Vagina (tissue), 2 donors: ENCODE measurements at regions not wholly inside any gene's neighbourhood (a gene's known extent, or its start where the extent isn't known, plus 50 kb on each side); places are given as distances from the start of the nearest gene placed in this dataset.

Source experiments
- POLR2A ChIP-seq, 2 donors: fragments of 450-650 bp; IDR thresholded peaks; one replicate each; pipeline ENCODE4 v1.6.1; 2017; ENCODE audit warnings: antibody characterized with exemption in 2 of 2, mild to moderate bottlenecking in 2 of 2, moderate library complexity in 2 of 2
- POLR2AphosphoS5 ChIP-seq, 2 donors: sonication (generic); formaldehyde crosslinking; IDR thresholded peaks; one replicate each; pipeline ENCODE4 v1.9.0; 2017; ENCODE audit warnings: antibody characterized with exemption in 2 of 2, mild to moderate bottlenecking in 2 of 2, low read depth in 1 of 2; ENCODE audit not compliant: insufficient read depth in 1 of 2
- TF ChIP-seq, protein P1 (sequence below), 3 experiments: fragments of 450-650 bp in 2 of 3; fragments of 200-600 bp in 1 of 3; sonication (generic) in 1 of 3; IDR thresholded peaks; one replicate each; pipeline ENCODE4 v1.5.1; 2017 to 2019; ENCODE audit warnings: antibody characterized with exemption in 3 of 3, mild to moderate bottlenecking in 2 of 3, moderate library complexity in 2 of 3

DNA sequence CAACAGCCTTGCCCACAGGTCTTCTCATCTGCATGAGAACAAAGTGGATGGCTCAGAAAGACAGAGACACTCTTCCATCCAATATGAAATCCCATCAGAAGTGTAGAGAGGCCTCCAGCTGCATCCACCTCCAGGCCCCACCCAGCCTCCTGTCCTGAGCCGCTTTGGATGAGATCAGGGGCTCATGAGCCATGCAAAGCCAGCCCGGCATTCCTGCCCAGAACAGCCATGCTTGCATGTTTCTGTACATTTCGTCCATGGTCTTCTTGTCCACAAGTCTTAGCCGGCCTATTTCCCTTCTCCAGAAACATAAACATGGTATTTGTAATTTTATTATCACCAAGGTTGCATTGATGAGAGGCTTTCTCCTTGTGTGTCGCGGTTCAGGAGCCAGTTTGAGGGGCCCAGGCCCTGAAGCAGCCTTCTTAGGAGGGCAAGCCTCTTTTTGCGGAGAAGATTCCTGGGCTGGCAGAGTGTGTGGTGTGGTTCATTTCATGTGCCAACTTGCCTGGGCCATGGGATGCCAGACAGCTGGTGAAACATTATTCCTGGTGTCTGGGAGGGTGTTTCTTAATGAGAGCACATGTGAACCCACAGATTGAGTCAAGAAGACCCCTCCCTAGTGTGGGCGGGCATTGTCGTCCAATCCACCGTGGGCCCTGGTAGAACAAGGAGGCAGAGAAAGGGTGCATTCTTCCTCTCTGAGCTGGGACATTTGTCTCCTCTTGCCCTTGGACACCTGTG lies 928.9 kb downstream of the TBC1D22A start:
- TF ChIP-seq POLR2AphosphoS5 (IDR thresholded peaks at IDR 0.05; ENCODE audit: insufficient read depth in 1 of 2, low read depth in 1 of 2) (no peak), POLR2A (IDR thresholded peaks at IDR 0.05) (no peak)
- TF ChIP-seq, protein P1, sequence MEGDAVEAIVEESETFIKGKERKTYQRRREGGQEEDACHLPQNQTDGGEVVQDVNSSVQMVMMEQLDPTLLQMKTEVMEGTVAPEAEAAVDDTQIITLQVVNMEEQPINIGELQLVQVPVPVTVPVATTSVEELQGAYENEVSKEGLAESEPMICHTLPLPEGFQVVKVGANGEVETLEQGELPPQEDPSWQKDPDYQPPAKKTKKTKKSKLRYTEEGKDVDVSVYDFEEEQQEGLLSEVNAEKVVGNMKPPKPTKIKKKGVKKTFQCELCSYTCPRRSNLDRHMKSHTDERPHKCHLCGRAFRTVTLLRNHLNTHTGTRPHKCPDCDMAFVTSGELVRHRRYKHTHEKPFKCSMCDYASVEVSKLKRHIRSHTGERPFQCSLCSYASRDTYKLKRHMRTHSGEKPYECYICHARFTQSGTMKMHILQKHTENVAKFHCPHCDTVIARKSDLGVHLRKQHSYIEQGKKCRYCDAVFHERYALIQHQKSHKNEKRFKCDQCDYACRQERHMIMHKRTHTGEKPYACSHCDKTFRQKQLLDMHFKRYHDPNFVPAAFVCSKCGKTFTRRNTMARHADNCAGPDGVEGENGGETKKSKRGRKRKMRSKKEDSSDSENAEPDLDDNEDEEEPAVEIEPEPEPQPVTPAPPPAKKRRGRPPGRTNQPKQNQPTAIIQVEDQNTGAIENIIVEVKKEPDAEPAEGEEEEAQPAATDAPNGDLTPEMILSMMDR (IDR thresholded peaks at IDR 0.05): no peak
